Activated naive CD8-positive, alpha-beta T cell (primary cell): ENCODE measurements at regions not wholly inside any gene's neighbourhood (a gene's known extent, or its start where the extent isn't known, plus 50 kb on each side); places are given as distances from the start of the nearest gene placed in this dataset.
"Not testable (repeated sequence)": the region's sequence is repeated elsewhere in the genome, so short reads cannot be mapped to it uniquely, and the experiment has no call there.

Source experiments
- H3K27ac Mint-ChIP-seq: one replicate; pipeline ENCODE4 v1.8.0; 2021; ENCODE audit warnings: mixed read lengths
- H3K27me3 Mint-ChIP-seq: one replicate; pipeline ENCODE4 v1.8.0; 2021; ENCODE audit warnings: mixed read lengths
- H3K36me3 Mint-ChIP-seq: one replicate; pipeline ENCODE4 v1.8.0; 2021; ENCODE audit warnings: mixed read lengths
- H3K4me1 Mint-ChIP-seq: one replicate; pipeline ENCODE4 v1.8.0; 2021; ENCODE audit warnings: low read depth, mixed read lengths
- H3K4me3 Mint-ChIP-seq: one replicate; pipeline ENCODE4 v1.8.0; 2021; ENCODE audit warnings: mild to moderate bottlenecking, mixed read lengths
- H3K9me3 Mint-ChIP-seq: one replicate; pipeline ENCODE4 v1.8.0; 2021; ENCODE audit warnings: low read depth, mixed read lengths

- Mint-ChIP-seq H3K27me3 (no peaks in the 10 kb centered on the region), H3K4me3 (no peak overlapping the region), H3K27ac (no peak overlapping the region), H3K4me1 (no peaks in the 10 kb centered on the region), H3K9me3 (peaks cover 11% of the 10 kb centered on the region), H3K36me3 (no peaks in the 10 kb centered on the region)
Observed at GRCh38 chr5:12214267-12215015, 310.2 kb upstream of the CTNND2 start.

GRCh38 chr5:12208366-12209100, 304.3 kb upstream of the CTNND2 start:
- Mint-ChIP-seq H3K9me3 (peaks cover 8% of the 10 kb centered on the region), H3K4me3 (no peak overlapping the region), H3K4me1 (no peaks in the 10 kb centered on the region), H3K36me3 (no peaks in the 10 kb centered on the region), H3K27ac (no peak overlapping the region), H3K27me3 (no peaks in the 10 kb centered on the region)

- Mint-ChIP-seq H3K9me3 (peaks cover 8% of the 10 kb centered on the region), H3K4me3 (no peak overlapping the region), H3K4me1 (no peaks in the 10 kb centered on the region)
Observed at GRCh38 chr5:12204761-12205160, 300.5 kb upstream of the CTNND2 start.

GRCh38 chr5:12193536-12193935, 289.3 kb upstream of the CTNND2 start:
- Mint-ChIP-seq H3K9me3 (peaks cover 15% of the 10 kb centered on the region), H3K27ac (no peak overlapping the region)

More at GRCh38 chr5:12204761-12205160, 300.5 kb upstream of the CTNND2 start:
- H3K27ac Mint-ChIP-seq: no peak overlapping the region
- H3K27me3 Mint-ChIP-seq: no peaks in the 10 kb centered on the region
- no peaks in the 10 kb centered on the region for H3K36me3 Mint-ChIP-seq

GRCh38 chr5:12183003-12183402, 278.8 kb upstream of the CTNND2 start:
- H3K4me1 Mint-ChIP-seq: no peaks in the 10 kb centered on the region
- no peak overlapping the region for H3K4me3 Mint-ChIP-seq
- H3K27ac Mint-ChIP-seq: no peak overlapping the region
- no peaks in the 10 kb centered on the region for H3K9me3 Mint-ChIP-seq
- H3K27me3 Mint-ChIP-seq: no peaks in the 10 kb centered on the region
- no peaks in the 10 kb centered on the region for H3K36me3 Mint-ChIP-seq

More at GRCh38 chr5:12193536-12193935, 289.3 kb upstream of the CTNND2 start:
- Mint-ChIP-seq H3K36me3 (no peaks in the 10 kb centered on the region), H3K27me3 (no peaks in the 10 kb centered on the region), H3K4me1 (no peaks in the 10 kb centered on the region), H3K4me3 (no peak overlapping the region)

- Mint-ChIP-seq H3K9me3 (no peaks in the 10 kb centered on the region), H3K27ac (no peak overlapping the region), H3K4me1 (no peaks in the 10 kb centered on the region), H3K36me3 (no peaks in the 10 kb centered on the region), H3K4me3 (no peak overlapping the region), H3K27me3 (no peaks in the 10 kb centered on the region)
Observed at GRCh38 chr5:12177851-12178250, 273.6 kb upstream of the CTNND2 start.

- Mint-ChIP-seq H3K4me3 (no peak overlapping the region), H3K27me3 (no peaks in the 10 kb centered on the region), H3K4me1 (no peaks in the 10 kb centered on the region), H3K36me3 (no peaks in the 10 kb centered on the region), H3K27ac (no peak overlapping the region), H3K9me3 (no peaks in the 10 kb centered on the region)
Observed at GRCh38 chr5:12177225-12177624, 273.0 kb upstream of the CTNND2 start.

- Mint-ChIP-seq H3K4me3 (no peak overlapping the region), H3K36me3 (no peaks in the 10 kb centered on the region), H3K4me1 (no peaks in the 10 kb centered on the region), H3K27me3 (no peaks in the 10 kb centered on the region), H3K9me3 (no peaks in the 10 kb centered on the region), H3K27ac (no peak overlapping the region)
Observed at GRCh38 chr5:12175914-12176585, 271.8 kb upstream of the CTNND2 start.

GRCh38 chr5:12174734-12175133, 270.5 kb upstream of the CTNND2 start:
- H3K27me3 Mint-ChIP-seq: no peaks in the 10 kb centered on the region
- no peaks in the 10 kb centered on the region for H3K4me1 Mint-ChIP-seq
- H3K27ac Mint-ChIP-seq: no peak overlapping the region
- H3K9me3 Mint-ChIP-seq: no peaks in the 10 kb centered on the region
- H3K36me3 Mint-ChIP-seq: no peaks in the 10 kb centered on the region
- H3K4me3 Mint-ChIP-seq: no peak overlapping the region

GRCh38 chr5:12169536-12169935, 265.3 kb upstream of the CTNND2 start:
- peaks cover 19% of the 10 kb centered on the region for H3K9me3 Mint-ChIP-seq
- H3K4me1 Mint-ChIP-seq: no peaks in the 10 kb centered on the region
- H3K27ac Mint-ChIP-seq: no peak overlapping the region
- no peaks in the 10 kb centered on the region for H3K36me3 Mint-ChIP-seq
- H3K4me3 Mint-ChIP-seq: no peak overlapping the region
- no peaks in the 10 kb centered on the region for H3K27me3 Mint-ChIP-seq

GRCh38 chr5:12162863-12163262, 258.6 kb upstream of the CTNND2 start:
- no peaks in the 10 kb centered on the region for H3K36me3 Mint-ChIP-seq
- H3K4me1 Mint-ChIP-seq: no peaks in the 10 kb centered on the region
- H3K4me3 Mint-ChIP-seq: no peak overlapping the region
- H3K9me3 Mint-ChIP-seq: peaks cover 23% of the 10 kb centered on the region
- H3K27ac Mint-ChIP-seq: no peak overlapping the region
- no peaks in the 10 kb centered on the region for H3K27me3 Mint-ChIP-seq

GRCh38 chr5:12147513-12147912, 243.3 kb upstream of the CTNND2 start:
- Mint-ChIP-seq H3K9me3 (peaks cover 27% of the 10 kb centered on the region), H3K27ac (no peak overlapping the region), H3K4me3 (no peak overlapping the region), H3K4me1 (no peaks in the 10 kb centered on the region), H3K36me3 (no peaks in the 10 kb centered on the region), H3K27me3 (no peaks in the 10 kb centered on the region)

- H3K4me1 Mint-ChIP-seq: no peaks in the 10 kb centered on the region
- H3K27ac Mint-ChIP-seq: no peak overlapping the region
- H3K36me3 Mint-ChIP-seq: no peaks in the 10 kb centered on the region
- H3K9me3 Mint-ChIP-seq: peaks cover 18% of the 10 kb centered on the region
- no peak overlapping the region for H3K4me3 Mint-ChIP-seq
- H3K27me3 Mint-ChIP-seq: no peaks in the 10 kb centered on the region
Observed at GRCh38 chr5:12141496-12141895, 237.2 kb upstream of the CTNND2 start.

- no peak overlapping the region for H3K27ac Mint-ChIP-seq
- H3K27me3 Mint-ChIP-seq: no peaks in the 10 kb centered on the region
- no peaks in the 10 kb centered on the region for H3K36me3 Mint-ChIP-seq
- H3K4me3 Mint-ChIP-seq: no peak overlapping the region
- no peaks in the 10 kb centered on the region for H3K4me1 Mint-ChIP-seq
- H3K9me3 Mint-ChIP-seq: peaks cover 7% of the 10 kb centered on the region
Observed at GRCh38 chr5:12133520-12133919, 229.3 kb upstream of the CTNND2 start.

- H3K4me1 Mint-ChIP-seq, H3K4me3 Mint-ChIP-seq, H3K27ac Mint-ChIP-seq, H3K27me3 Mint-ChIP-seq, H3K36me3 Mint-ChIP-seq: not testable (repeated sequence)
- H3K9me3 Mint-ChIP-seq: peaks cover 18% of the 10 kb centered on the region
Observed at GRCh38 chr5:12131020-12131419, 226.8 kb upstream of the CTNND2 start.
